OCI-M2 (cell line): ENCODE measurements at regions not wholly inside any gene's neighbourhood (a gene's known extent, or its start where the extent isn't known, plus 50 kb on each side); places are given as distances from the start of the nearest gene placed in this dataset.

Experiments
- DNase-seq: peaks from one replicate; lab custom pipeline; 2025; ENCODE audit not compliant: unreplicated experiment; lab: John Stamatoyannopoulos, UW

DNA sequence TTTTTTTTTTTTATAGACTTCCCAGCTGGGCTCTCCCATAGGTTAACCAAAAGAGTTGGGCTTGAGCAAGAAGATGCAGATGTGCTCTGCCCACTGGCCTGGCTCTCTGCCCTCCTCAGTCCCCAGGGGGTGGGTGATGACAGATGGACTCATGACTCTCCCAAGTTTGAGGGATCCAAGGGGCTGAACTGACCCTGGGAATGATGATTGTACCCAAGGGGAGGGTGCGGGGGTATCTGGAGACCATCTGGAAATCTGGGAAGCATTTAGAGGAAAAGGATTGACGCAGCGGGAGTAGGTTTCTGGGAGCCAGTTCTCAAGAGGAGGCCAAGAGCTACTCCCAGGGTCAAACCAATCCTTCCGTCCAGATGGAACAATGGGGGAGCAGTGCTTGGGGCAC, 330.8 kb downstream of the CYP26B1 start:
- no peak for DNase-seq

DNA sequence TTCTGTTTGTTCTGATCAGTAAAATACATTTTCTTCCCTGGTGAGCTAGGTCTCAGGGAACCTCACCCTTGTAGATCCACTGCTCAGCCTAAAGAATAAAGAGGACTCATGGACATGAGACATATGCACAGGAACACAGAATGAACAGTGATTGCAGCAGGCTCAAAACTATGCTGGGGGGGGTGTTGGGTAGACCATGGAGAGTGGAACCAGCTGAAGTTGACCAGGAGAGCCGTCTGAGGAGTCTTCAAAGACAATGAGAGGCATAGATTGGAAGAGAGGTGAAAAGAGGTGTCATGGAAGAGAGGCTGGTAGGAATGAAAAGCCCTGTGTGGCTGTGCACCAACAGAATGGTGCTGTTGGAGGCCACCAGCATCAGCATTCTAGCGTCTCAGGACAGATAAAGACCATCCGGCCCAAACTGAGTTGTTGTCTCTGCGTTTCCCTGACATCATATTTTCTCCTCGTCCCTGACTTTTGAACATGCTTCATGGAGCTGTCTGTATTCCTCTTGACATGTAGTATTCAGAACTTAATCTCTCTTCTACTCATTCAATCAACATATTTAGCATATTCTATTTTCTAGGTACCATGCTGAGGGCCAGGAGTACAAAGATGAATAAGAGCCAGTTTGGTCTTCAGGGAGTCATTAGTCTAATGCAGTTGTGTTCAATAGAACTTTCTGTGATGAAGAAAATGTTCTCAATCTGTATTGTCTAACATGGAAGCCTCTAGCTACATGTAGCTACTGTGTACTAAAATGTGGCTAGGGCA, 331.8 kb downstream of the CYP26B1 start:
- DNase-seq = no peak

DNA sequence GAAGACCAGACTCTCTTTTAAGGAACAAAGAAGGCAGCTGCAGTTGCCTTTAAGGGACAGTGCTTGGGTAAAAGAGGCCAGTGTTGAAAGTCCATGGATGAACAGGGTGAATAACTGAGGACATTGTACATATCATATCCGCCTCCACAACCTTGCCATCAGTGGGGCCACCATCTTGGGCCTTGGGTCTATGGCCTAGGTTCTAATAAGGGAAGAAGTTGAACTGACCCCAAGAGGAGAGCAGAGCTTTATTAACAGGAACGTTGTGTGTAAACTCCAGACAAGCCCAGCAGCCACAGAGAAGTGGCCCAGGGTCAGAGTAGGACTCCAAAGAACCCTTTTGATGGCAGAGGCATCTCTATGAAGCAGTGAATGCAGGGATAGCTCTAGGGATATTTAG, 332.8 kb downstream of the CYP26B1 start:
- DNase-seq = no peak

DNA sequence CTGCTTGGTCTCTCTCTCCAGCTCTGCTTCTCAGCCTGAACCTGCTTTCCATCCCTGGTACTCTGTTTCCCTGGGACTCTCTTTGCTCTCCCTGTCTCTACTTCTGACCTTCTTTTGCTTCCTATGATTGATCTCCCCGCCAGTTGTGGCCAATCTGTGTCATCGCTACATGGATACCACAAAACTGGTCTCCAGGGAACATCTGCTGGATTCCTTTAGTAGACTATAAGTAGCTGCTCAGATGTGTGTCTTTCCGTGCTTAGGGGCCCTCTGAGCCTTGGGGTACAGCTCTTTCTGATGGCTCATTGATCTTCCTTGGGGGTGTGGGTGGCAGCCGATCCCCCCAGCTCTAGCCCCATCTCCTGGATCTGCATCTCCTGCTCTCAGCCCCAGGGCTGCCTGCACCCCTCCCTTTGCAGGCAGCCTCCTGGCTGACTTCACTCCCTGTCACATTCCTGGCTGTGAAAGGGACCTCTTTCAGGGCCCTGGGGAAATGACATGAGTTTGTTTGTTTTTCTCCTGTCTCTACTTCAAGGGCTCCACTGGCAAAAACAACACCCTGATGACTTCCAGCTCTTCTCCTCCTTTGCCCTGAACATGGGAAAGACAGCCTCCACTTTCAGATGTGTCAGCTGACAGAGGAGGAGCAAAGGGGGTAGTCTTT, 333.7 kb downstream of the CYP26B1 start:
- no peak for DNase-seq

DNA sequence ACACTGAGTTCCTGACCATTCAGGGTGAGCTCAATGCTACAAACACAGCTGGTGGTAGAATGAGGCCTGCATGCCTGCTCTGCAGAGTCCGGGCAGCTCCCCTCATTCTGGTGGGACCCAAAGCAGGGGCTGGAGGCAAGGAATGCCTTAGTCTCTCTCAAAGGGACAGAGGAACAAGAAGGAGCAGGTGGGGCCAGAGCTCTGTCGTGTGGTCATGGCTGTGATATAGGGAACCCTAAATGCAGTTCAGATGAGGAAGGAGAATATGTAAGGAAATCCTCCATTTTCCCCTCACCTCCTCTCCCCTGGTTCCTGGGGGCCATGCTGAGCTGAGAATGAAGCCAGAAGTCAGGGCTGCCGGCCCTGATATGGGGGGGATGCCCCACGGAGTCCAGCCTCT, 334.3 kb downstream of the CYP26B1 start:
- DNase-seq = no peak

DNA sequence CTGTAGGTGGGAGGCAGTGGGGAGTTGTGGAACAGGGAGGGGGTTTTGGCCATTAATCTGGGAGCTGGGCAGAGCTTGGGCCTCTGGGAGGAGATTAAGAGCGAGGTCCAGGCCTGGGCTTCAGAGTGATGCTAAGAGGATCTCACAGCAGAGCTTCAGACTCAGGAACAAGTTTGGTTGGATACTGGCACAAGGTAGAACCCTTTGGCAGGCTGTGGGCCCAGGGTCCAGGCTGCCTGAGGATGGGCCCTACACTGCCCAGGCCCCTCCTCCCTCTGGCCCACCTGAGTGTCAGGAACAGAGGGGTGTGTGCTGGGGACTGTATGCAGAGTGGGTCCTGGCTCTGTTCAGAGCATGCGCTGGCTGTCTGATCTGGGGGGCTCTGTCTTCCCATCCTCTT, 334.9 kb downstream of the CYP26B1 start:
- DNase-seq = no peak

DNA sequence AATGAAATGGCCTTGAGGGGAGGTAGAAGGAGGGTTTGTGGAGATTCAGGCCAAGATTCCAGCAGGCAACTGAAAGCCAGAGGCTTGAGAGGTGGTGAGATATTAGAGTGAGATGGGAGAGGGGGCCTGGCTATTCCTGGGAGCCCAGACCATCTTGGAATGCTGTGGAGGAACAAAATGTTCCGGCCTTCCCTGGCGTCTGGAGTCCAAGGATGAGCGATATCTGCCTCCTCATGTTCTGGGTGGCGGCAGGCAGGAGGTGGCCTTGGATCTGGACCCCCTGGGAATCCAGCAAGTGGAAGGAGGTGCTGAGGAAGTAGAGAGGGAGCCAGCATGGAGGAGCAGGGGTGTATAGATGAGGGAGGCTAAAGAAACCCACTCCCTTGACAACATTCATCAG, 335.9 kb downstream of the CYP26B1 start:
- no peak for DNase-seq

DNA sequence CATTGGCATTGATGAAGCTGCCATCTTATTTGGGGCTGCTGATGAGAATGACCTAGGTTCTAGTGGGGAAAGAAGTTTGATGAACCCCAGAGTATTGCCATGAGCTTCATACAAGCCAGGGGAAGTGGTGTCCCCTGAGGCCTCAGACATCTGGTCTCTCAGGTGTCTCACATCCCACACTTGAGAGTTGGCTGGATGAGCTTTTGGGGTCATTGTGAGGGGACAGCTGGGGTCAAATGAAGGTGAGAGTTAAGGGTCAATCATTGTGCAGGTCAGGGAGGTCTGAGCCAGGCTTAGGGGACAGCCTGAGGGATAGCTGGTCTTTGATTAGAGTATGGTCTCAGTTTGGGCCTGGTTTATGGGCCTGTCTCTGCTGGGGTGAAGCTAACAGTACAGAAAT, 336.5 kb downstream of the CYP26B1 start:
- DNase-seq = no peak

DNA sequence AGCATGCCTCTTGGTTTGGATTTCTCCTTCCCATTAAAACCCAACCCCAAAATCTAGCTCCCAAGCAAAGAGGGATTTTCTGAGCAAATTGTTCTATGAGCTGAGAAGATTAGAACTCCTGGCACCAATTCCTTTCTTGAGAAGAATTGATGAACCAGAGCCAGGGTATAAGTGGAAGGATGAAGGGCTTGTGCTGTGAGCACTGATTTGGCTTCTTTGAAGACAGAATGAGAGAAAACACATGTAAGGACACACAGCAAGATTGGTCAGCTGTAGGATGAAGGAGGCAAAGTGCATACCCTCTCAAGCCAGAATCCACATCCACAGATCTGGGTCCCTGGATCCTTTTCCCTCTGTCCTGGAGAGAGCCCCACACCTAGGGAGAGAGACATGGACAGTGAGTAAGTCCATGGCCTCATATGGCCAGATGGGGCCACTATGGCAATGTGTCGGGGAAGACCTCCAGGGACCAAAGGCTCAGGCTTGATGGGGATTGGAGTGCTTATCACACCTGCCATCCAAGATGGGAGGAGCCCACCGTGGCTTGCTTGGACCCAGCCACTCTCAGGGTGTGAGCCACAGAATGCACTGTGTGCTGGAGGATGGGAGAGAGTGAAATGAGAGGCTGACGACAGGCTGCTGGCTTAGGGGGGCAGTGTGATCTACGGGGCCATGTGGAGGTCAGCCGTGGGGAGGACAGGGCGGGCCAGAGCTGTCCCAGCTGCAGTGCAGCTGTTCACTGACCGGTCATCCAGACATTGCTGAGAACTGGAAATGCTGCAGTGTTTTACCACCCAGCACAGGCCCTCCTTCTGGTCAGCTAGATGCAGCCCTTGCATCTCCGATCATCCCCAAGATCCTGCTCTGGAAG, 339.8 kb downstream of the CYP26B1 start:
- no peak for DNase-seq

DNA sequence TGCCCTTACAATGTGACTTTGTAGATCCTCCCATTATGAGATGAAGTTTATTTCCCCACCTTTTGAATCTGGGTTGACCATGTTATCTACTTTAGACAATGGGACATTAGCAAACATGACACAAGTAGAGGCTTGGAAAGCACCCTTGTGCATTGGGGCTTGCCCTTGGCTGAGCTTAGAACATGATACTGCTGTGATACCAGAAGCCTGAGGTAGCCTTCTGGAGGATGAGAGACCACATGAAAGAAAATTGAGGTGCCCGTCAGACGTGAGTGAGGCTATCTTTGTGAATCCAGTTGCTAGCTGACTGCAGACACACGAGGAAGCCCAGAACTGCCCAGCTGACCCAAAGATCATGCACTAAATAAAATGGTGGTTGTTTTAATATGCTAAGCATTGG, 341.2 kb downstream of the CYP26B1 start:
- DNase-seq = no peak

DNA sequence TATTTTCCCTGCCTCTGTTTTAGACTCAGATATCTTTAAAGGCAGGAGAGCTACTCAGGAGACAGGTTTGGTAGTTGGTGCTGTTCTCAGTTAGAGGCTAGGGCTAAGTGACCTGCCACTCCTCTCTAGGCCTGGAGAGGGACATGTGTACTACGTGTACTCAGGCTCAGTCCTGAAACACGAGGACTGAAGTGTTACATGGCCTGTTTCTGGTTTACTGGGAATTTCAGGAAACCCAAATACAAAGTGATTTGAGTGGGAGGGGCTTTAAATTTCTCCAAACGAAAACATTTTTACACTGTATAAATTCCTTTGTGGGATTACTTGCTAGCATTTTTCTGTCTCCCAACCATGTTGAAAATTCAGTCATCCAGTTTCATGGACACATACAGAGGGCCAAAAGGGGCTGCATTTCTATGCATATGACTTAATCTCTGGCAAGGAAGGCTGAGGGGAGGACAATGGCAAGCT, 343.3 kb downstream of the CYP26B1 start:
- DNase-seq = no peak

DNA sequence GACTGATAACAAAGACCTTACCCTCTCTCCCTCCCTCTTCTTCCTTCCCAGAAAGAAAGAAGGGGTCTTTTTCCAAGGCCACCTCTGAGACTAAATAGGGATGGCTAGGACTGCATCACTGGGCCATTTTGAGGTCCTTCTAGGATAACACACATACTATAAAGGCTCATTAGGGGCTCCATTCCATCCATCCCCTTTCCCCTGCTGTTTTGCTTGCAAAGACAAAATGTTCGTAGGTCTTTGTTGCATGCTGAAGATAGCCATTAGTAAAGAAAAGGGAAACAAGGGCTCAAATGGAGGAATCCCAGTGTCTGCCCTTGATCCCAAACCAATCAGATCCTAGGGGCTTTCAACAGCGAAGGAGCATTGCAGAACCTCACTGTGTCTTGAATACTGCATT, 344.3 kb downstream of the CYP26B1 start:
- DNase-seq = no peak

DNA sequence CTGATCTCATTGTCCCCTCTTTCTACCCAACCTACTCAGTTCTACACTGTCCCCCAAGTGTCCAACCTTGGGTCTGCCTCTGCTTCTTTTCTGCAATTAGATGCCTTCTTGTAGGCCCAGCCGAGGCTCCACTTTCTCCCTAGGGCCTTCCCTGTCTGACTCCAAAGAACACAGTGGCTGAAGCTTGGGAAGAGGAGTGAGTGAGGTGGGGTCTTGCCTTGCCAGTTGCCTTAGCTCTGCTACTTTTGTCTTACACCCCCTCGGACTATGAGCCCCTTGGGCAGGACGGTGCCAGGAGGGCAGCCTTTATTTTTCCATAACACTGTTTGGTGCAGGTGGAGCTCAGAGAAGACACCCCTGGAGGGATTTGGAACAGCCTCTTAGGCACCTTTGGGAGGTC, 345.1 kb downstream of the CYP26B1 start:
- no peak for DNase-seq

DNA sequence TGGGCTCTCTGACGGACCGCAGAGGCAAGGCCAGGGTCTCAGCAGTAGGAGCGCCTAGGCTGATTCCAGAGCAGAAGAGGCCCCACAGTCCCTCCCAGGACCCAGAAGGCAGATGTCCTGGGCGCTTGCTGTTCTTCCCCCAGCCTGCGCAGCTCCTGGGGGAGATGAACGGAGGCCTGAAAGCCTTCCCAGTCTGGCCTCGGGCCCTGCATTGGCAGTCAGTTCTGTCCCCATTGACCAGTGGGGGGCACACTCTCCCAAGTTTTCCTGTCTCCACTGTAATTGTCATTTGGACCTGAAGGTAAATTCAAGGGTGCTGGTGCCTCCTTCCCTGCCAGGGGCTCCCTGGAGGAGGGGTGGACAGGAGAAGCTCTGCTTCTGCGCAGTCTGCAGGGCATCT, 345.7 kb downstream of the CYP26B1 start:
- no peak for DNase-seq

DNA sequence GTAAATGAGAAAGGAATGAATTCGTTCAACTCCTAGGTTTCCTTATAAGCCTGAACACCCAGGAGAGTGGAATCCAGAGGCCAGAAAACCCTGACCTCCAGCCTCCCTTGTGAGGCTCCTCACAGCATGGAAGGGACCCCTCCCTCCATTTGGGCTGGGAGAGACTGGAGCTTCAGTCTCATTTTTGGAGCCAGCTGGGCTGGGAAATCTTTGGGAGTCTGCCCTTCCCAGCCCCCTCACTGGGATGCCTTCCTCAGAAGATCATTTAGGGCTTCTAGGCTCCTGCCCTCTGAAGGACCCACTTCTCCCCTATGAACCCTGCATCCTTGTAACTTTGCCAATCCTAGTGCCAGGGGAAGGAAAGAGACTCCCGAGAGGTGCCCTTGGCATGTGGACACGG, 346.1 kb downstream of the CYP26B1 start:
- no peak for DNase-seq

DNA sequence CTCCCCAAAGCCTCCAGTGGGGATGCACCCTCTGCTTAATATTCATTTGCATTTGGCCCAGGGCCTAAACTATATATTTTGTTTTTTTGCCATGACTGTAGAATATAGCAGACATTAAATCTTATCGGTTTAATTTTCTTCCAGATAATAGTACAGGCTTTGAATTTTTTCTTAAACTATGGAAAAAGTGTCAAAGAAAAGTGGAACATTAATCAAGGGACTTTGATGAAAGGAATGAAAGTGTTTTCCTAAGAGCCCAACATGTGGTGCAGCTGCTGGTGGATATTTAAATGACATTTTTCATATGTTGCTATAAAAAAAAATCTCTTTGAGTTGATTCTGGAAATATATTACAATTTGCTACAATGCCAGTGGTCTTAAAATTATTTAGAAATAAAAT, 346.8 kb downstream of the CYP26B1 start:
- DNase-seq = no peak

DNA sequence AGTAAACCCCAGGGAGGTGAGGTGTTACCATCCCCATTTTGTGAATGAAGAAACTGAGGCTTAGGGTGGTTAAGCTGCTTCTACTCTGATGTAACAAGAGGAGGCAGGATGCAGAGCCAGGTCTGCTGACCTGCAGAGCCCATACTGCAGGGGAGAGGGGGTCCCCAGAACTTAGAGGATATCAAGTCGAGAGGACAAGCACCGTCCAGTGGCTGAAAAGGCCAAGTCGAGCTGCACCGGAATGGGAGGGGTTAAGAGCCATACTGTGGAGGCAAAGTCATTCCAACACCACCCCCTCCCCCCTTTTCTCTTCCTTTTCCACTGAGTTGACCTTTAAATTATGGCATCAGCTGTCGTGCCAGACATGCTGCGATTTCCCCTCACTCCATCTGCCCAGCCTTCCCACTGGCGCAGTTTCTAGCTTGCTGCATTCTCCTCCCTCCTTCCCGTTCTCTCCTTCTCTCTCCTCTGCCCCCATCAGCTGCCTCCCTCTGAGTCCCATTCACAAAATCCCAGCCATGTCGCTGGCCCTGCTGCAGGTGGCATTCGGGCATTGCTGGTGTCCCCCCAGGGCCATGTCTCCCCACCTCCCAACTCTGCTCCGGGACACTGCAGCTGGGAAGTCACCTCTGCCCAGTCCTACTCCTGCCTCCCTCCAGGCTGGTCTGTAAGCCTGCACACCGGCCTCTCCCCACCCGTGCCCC, 346.9 kb downstream of the DYSF start:
- DNase-seq = no peak

DNA sequence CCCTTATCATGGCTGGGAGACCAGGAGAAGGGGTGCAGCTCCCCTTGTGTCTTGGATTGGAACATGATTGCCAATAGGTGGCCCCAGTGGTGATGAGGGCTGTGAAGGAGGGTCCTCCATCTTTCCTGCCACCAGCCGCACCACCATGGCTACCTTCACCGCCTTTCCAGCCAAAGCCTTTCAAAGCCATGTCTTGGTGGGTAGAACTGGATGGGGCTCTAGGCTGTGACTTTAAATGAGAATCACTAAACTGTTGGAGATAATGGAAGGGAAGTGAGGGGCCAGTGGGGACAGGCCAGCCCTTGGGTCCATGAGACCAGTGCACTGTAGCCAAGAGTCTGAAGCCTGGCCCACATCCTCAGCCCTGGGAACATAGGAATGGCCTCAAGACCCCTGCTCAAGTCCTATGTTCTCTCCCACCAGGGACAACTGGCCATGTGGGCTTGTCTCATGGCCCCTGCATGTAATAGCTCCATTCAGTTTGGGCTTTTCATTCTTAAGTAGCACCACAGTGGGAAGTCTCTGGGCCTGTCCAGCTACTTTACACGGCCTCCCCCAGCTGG, 345.7 kb downstream of the DYSF start:
- DNase-seq = no peak

DNA sequence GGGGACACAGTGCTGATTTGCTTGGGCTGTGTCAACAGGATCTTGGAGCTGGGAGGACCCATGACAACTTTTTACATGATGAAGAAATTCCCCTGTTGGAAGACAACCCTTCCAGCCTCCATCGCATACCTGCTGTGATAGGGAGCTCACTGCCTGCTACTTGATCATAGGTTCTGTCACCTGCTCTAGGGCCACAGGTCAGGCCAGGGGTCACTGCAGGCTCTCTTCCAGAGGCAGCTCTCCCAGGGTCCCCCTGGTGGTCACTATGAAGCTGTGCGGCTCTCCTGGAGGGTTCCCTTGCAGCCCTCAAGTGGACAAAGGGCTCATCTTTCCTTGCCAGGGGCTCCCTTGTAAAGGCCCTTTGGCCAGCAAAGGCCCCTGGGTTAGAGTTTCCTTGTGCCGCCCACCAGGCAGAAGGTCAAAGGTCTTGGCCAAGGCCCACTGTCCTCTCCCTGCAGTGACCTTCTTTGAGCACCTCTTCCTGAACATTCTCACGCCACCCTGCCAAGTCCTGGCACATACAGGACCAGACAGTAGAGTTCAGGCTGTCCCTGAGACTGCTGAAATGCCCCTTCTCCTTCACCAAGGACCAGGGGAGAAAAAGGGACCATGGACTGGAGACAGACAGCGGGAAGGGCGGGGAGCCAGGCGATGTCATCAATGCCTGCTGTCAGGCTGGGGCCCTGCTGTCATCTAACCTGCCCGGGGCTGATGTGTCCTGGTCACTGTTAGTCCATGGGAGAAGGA, 345.1 kb downstream of the DYSF start:
- no peak for DNase-seq
